Adrenal gland (tissue), 5 donors: ENCODE measurements at regions not wholly inside any gene's neighbourhood (a gene's known extent, or its start where the extent isn't known, plus 50 kb on each side); places are given as distances from the start of the nearest gene placed in this dataset.

Experiments used
- POLR2A ChIP-seq, 2 donors: fragments of 450-650 bp; IDR thresholded peaks; one replicate each; pipeline ENCODE4 v1.6.1; 2017; ENCODE audit warnings: antibody characterized with exemption in 2 of 2, mild to moderate bottlenecking in 2 of 2, moderate library complexity in 1 of 2
- TF ChIP-seq, protein P1 (sequence below), 6 experiments: fragments of 450-650 bp in 4 of 6; fragments of 200-600 bp in 2 of 6; sonication (generic) in 1 of 6; IDR thresholded peaks; 1 replicate in 5 of 6; 2 replicates in 1 of 6; pipeline versions ENCODE4 v1.5.1 to v1.8.0; 2016 to 2021; ENCODE audit warnings: antibody characterized with exemption in 6 of 6, mild to moderate bottlenecking in 2 of 6, moderate library complexity in 1 of 6
- donor health status: DM: no; HTN: no; CAD: no.

DNA sequence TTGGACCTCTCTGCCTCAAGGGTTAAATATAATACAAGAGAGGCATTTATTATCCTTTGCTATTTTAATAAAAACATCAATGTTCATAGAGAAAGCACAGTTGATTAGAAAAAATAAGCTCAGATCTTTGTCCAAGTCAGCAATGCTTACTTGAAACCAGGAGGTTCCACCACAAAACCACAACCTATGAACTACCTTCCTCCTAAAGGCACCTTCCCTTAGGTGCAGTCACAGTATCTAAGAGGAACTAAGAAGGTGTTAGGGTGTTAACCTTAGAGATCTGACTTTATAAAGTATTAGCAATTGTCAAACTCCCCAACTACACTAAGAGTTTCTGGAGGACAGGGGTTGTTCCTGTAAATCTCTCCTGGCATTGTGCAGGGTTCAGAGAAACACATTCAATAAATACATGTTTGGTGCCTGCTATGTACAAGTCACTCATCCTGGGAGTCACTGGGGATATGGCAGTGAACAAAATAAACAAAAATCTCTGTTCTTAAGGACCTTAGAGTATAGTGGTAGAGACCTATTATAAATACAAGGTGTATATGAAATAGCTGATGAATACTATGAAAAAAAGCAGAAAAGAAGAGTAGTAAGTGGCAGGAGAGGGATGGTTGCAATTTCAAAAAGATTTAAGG, 208.6 kb downstream of the NFKBIZ start:
- TF ChIP-seq, protein P1, sequence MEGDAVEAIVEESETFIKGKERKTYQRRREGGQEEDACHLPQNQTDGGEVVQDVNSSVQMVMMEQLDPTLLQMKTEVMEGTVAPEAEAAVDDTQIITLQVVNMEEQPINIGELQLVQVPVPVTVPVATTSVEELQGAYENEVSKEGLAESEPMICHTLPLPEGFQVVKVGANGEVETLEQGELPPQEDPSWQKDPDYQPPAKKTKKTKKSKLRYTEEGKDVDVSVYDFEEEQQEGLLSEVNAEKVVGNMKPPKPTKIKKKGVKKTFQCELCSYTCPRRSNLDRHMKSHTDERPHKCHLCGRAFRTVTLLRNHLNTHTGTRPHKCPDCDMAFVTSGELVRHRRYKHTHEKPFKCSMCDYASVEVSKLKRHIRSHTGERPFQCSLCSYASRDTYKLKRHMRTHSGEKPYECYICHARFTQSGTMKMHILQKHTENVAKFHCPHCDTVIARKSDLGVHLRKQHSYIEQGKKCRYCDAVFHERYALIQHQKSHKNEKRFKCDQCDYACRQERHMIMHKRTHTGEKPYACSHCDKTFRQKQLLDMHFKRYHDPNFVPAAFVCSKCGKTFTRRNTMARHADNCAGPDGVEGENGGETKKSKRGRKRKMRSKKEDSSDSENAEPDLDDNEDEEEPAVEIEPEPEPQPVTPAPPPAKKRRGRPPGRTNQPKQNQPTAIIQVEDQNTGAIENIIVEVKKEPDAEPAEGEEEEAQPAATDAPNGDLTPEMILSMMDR (IDR thresholded peaks at IDR 0.05), result no peak
- no peak for TF ChIP-seq POLR2A (IDR thresholded peaks at IDR 0.05)
